H9 (cell line): ENCODE measurements at regions not wholly inside any gene's neighbourhood (a gene's known extent, or its start where the extent isn't known, plus 50 kb on each side); places are given as distances from the start of the nearest gene placed in this dataset.
A peak's percentile ranks its signal among the peaks of the same experiment; 100 is the strongest.

Experiments
- DNase-seq: peaks from one replicate; pipeline ENCODE4 v3.0.0-alpha.2; 2017
- H2AFZ ChIP-seq: one replicate; pipeline ENCODE4 v1.6.1; 2013; ENCODE audit warnings: mild to moderate bottlenecking, low read length, control low read depth, moderate library complexity
- H2AK5ac ChIP-seq: 2 replicates; pipeline ENCODE4 v1.6.1; 2013; ENCODE audit warnings: low read length, control low read depth, mixed read lengths; ENCODE audit not compliant: insufficient read length
- H2BK120ac ChIP-seq: one replicate; pipeline ENCODE4 v1.6.1; 2013; ENCODE audit warnings: low read depth, mild to moderate bottlenecking, low read length, control low read depth, inconsistent platforms; ENCODE audit not compliant: poor library complexity, severe bottlenecking
- H2BK12ac ChIP-seq: 2 replicates; pipeline ENCODE4 v1.6.1; 2013; ENCODE audit warnings: low read length, control low read depth, mixed read lengths, low read depth; ENCODE audit not compliant: insufficient read length
- H2BK15ac ChIP-seq: 2 replicates; pipeline ENCODE4 v1.6.1; 2013; ENCODE audit warnings: low read depth, low read length, control low read depth
- H2BK20ac ChIP-seq: one replicate; pipeline ENCODE4 v1.6.1; 2013; ENCODE audit warnings: low read depth, mild to moderate bottlenecking, low read length, control low read depth, inconsistent platforms; ENCODE audit not compliant: poor library complexity, severe bottlenecking
- H2BK5ac ChIP-seq: 2 replicates; pipeline ENCODE4 v1.6.1; 2013; ENCODE audit warnings: low read length, control low read depth, mixed read lengths; ENCODE audit not compliant: insufficient read length
- H3K14ac ChIP-seq: 2 replicates; pipeline ENCODE4 v1.6.1; 2013; ENCODE audit warnings: low read length, control low read depth; ENCODE audit not compliant: insufficient read depth
- H3K18ac ChIP-seq: 2 replicates; pipeline ENCODE4 v1.6.1; 2013; ENCODE audit warnings: low read depth, mild to moderate bottlenecking, mixed read lengths, low read length, control low read depth; ENCODE audit not compliant: insufficient read length
- H3K23ac ChIP-seq: 2 replicates; pipeline ENCODE4 v1.6.1; 2013; ENCODE audit warnings: low read length, control low read depth, mixed read lengths, low read depth; ENCODE audit not compliant: insufficient read length
- H3K23me2 ChIP-seq: 2 replicates; pipeline ENCODE4 v1.6.1; 2013; ENCODE audit warnings: low read depth, mild to moderate bottlenecking, mixed read lengths, low read length, control low read depth; ENCODE audit not compliant: insufficient read length, poor library complexity, severe bottlenecking
- H3K27ac ChIP-seq: 2 replicates; pipeline ENCODE4 v1.5.1; 2013; ENCODE audit warnings: low read length, control low read depth, mixed read lengths, low read depth; ENCODE audit not compliant: insufficient read length
- H3K27me3 ChIP-seq: 2 replicates; pipeline ENCODE4 v1.6.1; 2013; ENCODE audit warnings: low read length, control low read depth, inconsistent platforms; ENCODE audit not compliant: insufficient read depth
- H3K4ac ChIP-seq: 2 replicates; pipeline ENCODE4 v1.6.1; 2013; ENCODE audit warnings: low read depth, mild to moderate bottlenecking, control low read depth, inconsistent platforms, low read length, moderate library complexity
- H3K4me1 ChIP-seq: 2 replicates; pipeline ENCODE4 v1.6.1; 2013; ENCODE audit warnings: low read length, control low read depth, inconsistent platforms; ENCODE audit not compliant: insufficient read depth
- H3K4me2 ChIP-seq: 2 replicates; pipeline ENCODE4 v1.6.1; 2013; ENCODE audit warnings: low read length, control low read depth, mixed read lengths; ENCODE audit not compliant: insufficient read length, insufficient read depth
- H3K56ac ChIP-seq: 2 replicates; pipeline ENCODE4 v1.6.1; 2013; ENCODE audit warnings: low read depth, mild to moderate bottlenecking, mixed read lengths, low read length, control low read depth; ENCODE audit not compliant: insufficient read length
- H3K79me1 ChIP-seq: 2 replicates; pipeline ENCODE4 v1.6.1; 2013; ENCODE audit warnings: low read depth, mild to moderate bottlenecking, moderate library complexity, low read length, control low read depth, inconsistent platforms; ENCODE audit not compliant: insufficient read depth, poor library complexity, severe bottlenecking
- H3K79me2 ChIP-seq: 2 replicates; pipeline ENCODE4 v1.6.1; 2013; ENCODE audit warnings: low read length, control low read depth, inconsistent platforms; ENCODE audit not compliant: insufficient read depth
- H3K9ac ChIP-seq: 2 replicates; pipeline ENCODE4 v1.6.1; 2013; ENCODE audit warnings: low read length, control low read depth, mixed read lengths; ENCODE audit not compliant: insufficient read length; ENCODE audit errors: extremely low read depth
- H3K9me3 ChIP-seq: one replicate; pipeline ENCODE4 v1.6.1; 2013; ENCODE audit warnings: low read depth, low read length, inconsistent platforms; ENCODE audit not compliant: control insufficient read depth
- H3T11ph ChIP-seq: one replicate; pipeline ENCODE4 v1.6.1; 2013; ENCODE audit warnings: mild to moderate bottlenecking, low read length, control low read depth, inconsistent platforms
- H4K20me1 ChIP-seq: one replicate; pipeline ENCODE4 v1.6.1; 2013; ENCODE audit not compliant: control insufficient read depth, insufficient read length, insufficient read depth
- H4K5ac ChIP-seq: 2 replicates; pipeline ENCODE4 v1.6.1; 2013; ENCODE audit warnings: low read depth, mild to moderate bottlenecking, mixed read lengths, low read length, control low read depth; ENCODE audit not compliant: insufficient read length
- H4K8ac ChIP-seq: replicated peaks from 2 replicates; pipeline ENCODE4 v1.6.1; 2013; ENCODE audit warnings: low read length, control low read depth, mixed read lengths, low read depth; ENCODE audit not compliant: insufficient read length
- H4K91ac ChIP-seq: 2 replicates; pipeline ENCODE4 v1.6.1; 2013; ENCODE audit warnings: low read depth, mild to moderate bottlenecking, moderate library complexity, mixed read lengths, low read length, control low read depth; ENCODE audit not compliant: insufficient read length
- H3K27ac Mint-ChIP-seq, 3 experiments: 2 replicates in 2 of 3; 3 replicates in 1 of 3; pipeline ENCODE4 v1.8.0; 2020 to 2021; ENCODE audit warnings: mixed read lengths in 3 of 3, mild to moderate bottlenecking in 1 of 3, moderate library complexity in 1 of 3
- H3K27me3 Mint-ChIP-seq: 2 replicates; pipeline ENCODE4 v1.8.0; 2021; ENCODE audit warnings: low read depth, mild to moderate bottlenecking, moderate library complexity, mixed read lengths
- H3K36me3 Mint-ChIP-seq, 3 experiments: 2 replicates in 2 of 3; 3 replicates in 1 of 3; pipeline ENCODE4 v1.8.0; 2020 to 2021; ENCODE audit warnings: low read depth in 3 of 3, mixed read lengths in 3 of 3; ENCODE audit not compliant: insufficient read depth in 1 of 3
- H3K4me1 Mint-ChIP-seq, 2 experiments: 2 replicates each; pipeline ENCODE4 v1.8.0; 2020; ENCODE audit warnings: mixed read lengths in 2 of 2
- H3K4me3 Mint-ChIP-seq, 2 experiments: 2 replicates in 1 of 2; 3 replicates in 1 of 2; pipeline ENCODE4 v1.8.0; 2020 to 2021; ENCODE audit warnings: mild to moderate bottlenecking in 2 of 2, mixed read lengths in 2 of 2, moderate library complexity in 1 of 2
- H3K9me3 Mint-ChIP-seq, 2 experiments: 2 replicates in 1 of 2; 3 replicates in 1 of 2; pipeline ENCODE4 v1.8.0; 2020; ENCODE audit warnings: mild to moderate bottlenecking in 2 of 2, mixed read lengths in 2 of 2, moderate library complexity in 1 of 2
- CTCF ChIP-seq: fragments of 200-600 bp; sonication (generic); conservative IDR thresholded peaks from 3 replicates; pipeline ENCODE4 v1.8.0; 2021; ENCODE audit warnings: antibody characterized with exemption, mild to moderate bottlenecking
- WGBS: extraction: QIAGEN DNeasy Blood & Tissue Kit; methylation state at CpG from one replicate; pipeline ENCODE4 v1.1.7; 2013; ENCODE audit warnings: missing lambda C conversion rate, low lambda C conversion rate, mixed read lengths; ENCODE audit not compliant: insufficient read length; ENCODE audit errors: extremely low coverage; 5-methylcytosine and 5-hydroxymethylcytosine counted together

- no peak for DNase-seq
- peaks cover 6% of the 10 kb centered on the region; the same call in 1 of the 2 replicates for H3K4me1 ChIP-seq
- H2BK20ac ChIP-seq, result no peak overlapping the region
- no peaks in the 10 kb centered on the region for H3K9me3 ChIP-seq
- H4K20me1 ChIP-seq, result no peaks in the 10 kb centered on the region
- no peak overlapping the region for H2BK5ac ChIP-seq
- peaks cover 4% of the 10 kb centered on the region for H3K23me2 ChIP-seq
- no peak overlapping the region for H4K8ac ChIP-seq
- H3K79me1 ChIP-seq, result no peaks in the 10 kb centered on the region
- no peak overlapping the region for H3T11ph ChIP-seq
- TF ChIP-seq CTCF, result no peak
- H3K4me2 ChIP-seq, result no peak overlapping the region
- Mint-ChIP-seq H3K9me3 (no peaks in the 10 kb centered on the region), H3K27me3 (peaks cover 6% of the 10 kb centered on the region), H3K4me1 (peaks cover 49 to 56% of the 10 kb centered on the region in 2 experiments), H3K4me3 (0 out of 5 replicates have a peak overlapping the region, but pooled peaks of 1 of the 2 experiments have one; percentile 51), H3K36me3 (no peaks in the 10 kb centered on the region; a peak in 2 of 7 replicates), H3K27ac (no peak overlapping the region; a peak in 1 of 7 replicates)
- no peak overlapping the region for H2AK5ac ChIP-seq
- no peaks in the 10 kb centered on the region; the same call in 1 of the 2 replicates for H3K27me3 ChIP-seq
- no peak overlapping the region for H4K5ac ChIP-seq
- no peak overlapping the region for H4K91ac ChIP-seq
- H3K14ac ChIP-seq, result no peak overlapping the region
- H2AFZ ChIP-seq, result no peak overlapping the region
- no CpG with 5 or more reads among the region's 3 CpGs for WGBS
- no peak overlapping the region for H3K27ac ChIP-seq
- no peak overlapping the region for H3K9ac ChIP-seq
- H3K4ac ChIP-seq, result no peak overlapping the region
- H3K56ac ChIP-seq, result no peak overlapping the region
- H3K23ac ChIP-seq, result no peak overlapping the region
- no peak overlapping the region for H2BK120ac ChIP-seq
- no peak overlapping the region for H3K18ac ChIP-seq
- H2BK15ac ChIP-seq, result no peak overlapping the region
- H3K79me2 ChIP-seq, result no peaks in the 10 kb centered on the region
- no peak overlapping the region for H2BK12ac ChIP-seq
Observed at GRCh38 chr15:66620341-66620740, 54.5 kb upstream of the LCTL start.
